Endothelial cell of umbilical vein (primary cell): ENCODE measurements at regions not wholly inside any gene's neighbourhood (a gene's known extent, or its start where the extent isn't known, plus 50 kb on each side); places are given as distances from the start of the nearest gene placed in this dataset.

Source experiments
- BruUV-seq: library from RNA; stranded (reverse); fragments of 400-500 nt; replicated peaks from 2 replicates; lab custom pipeline; 2021; lab: Mats Ljungman, UMichigan
- CTCF ChIA-PET: fragments of 300-600, 350-600 bp; sonication (Branson Sonifier 250); formaldehyde crosslinking; loops from one replicate; lab custom pipeline; 2021; ENCODE audit warnings: antibody characterized with exemption, inconsistent platforms; lab: Charles Lee
- POLR2A ChIA-PET: fragments of 300-600, 350-600 bp; sonication (Branson Sonifier 250); formaldehyde crosslinking; loops from one replicate; lab custom pipeline; 2021; ENCODE audit warnings: antibody characterized with exemption, inconsistent platforms; lab: Charles Lee
- DNase-seq: peaks from one replicate; pipeline ENCODE4 v3.0.0-alpha.2; 2011; ENCODE audit warnings: low read depth, low spot score
- FAIRE-seq: peaks from 2 replicates; lab custom pipeline; 2011; peaks lifted over from hg19 to GRCh38; lab: Jason Lieb, UNC
- H2AFZ ChIP-seq: 2 replicates; pipeline ENCODE4 v1.6.0; 2012; ENCODE audit warnings: low read depth, low read length, control low read depth, inconsistent platforms
- H3K27ac ChIP-seq: 2 replicates; pipeline ENCODE4 v1.5.1; 2011; ENCODE audit warnings: low read depth, mild to moderate bottlenecking, control low read depth, low read length, moderate library complexity; ENCODE audit not compliant: insufficient read depth
- H3K27me3 ChIP-seq, 2 experiments: 2 replicates each; pipeline versions ENCODE4 v1.6.0 to v1.6.1; 2011; ENCODE audit warnings: low read length in 2 of 2, mixed read lengths in 1 of 2; ENCODE audit not compliant: control insufficient read depth in 2 of 2, insufficient read depth in 2 of 2
- H3K36me3 ChIP-seq, 2 experiments: 2 replicates in 1 of 2; 3 replicates in 1 of 2; pipeline ENCODE4 v1.5.1; 2011; ENCODE audit warnings: low read length in 2 of 2, mild to moderate bottlenecking in 1 of 2, moderate library complexity in 1 of 2; ENCODE audit not compliant: control insufficient read depth in 2 of 2, insufficient read depth in 2 of 2; ENCODE audit errors: extremely low read depth in 1 of 2
- H3K4me1 ChIP-seq: 3 replicates; pipeline ENCODE4 v1.5.1; 2011; ENCODE audit warnings: mild to moderate bottlenecking, low read length; ENCODE audit not compliant: control insufficient read depth, insufficient read depth; ENCODE audit errors: extremely low read depth
- H3K4me2 ChIP-seq: 2 replicates; pipeline ENCODE4 v1.6.1; 2011; ENCODE audit warnings: low read length, control low read depth, mixed read lengths; ENCODE audit not compliant: insufficient read depth
- H3K4me3 ChIP-seq, 3 experiments: fragments of 200-600 bp in 1 of 3; sonication (generic), shearing (Covaris generic) in 1 of 3; replicated peaks in 1 of 3; 2 replicates each; pipeline ENCODE4 v1.5.1; 2011 to 2016; ENCODE audit warnings: control low read depth in 3 of 3, low read length in 3 of 3, mild to moderate bottlenecking in 2 of 3, inconsistent platforms in 1 of 3, low read depth in 1 of 3, moderate library complexity in 1 of 3; ENCODE audit not compliant: insufficient read depth in 1 of 3
- H3K79me2 ChIP-seq: 2 replicates; pipeline ENCODE4 v1.6.0; 2012; ENCODE audit warnings: low read length, inconsistent platforms; ENCODE audit not compliant: control insufficient read depth, insufficient read depth
- H3K9ac ChIP-seq: replicated peaks from 2 replicates; pipeline ENCODE3; 2011; ENCODE audit warnings: low read length, control low read depth; ENCODE audit not compliant: insufficient read depth; ENCODE audit errors: extremely low read depth
- H3K9me1 ChIP-seq: replicated peaks from 3 replicates; pipeline ENCODE4 v1.6.0; 2011; ENCODE audit warnings: mild to moderate bottlenecking, low read length; ENCODE audit not compliant: control insufficient read depth, insufficient read depth; ENCODE audit errors: extremely low read depth
- H3K9me3 ChIP-seq: replicated peaks from 2 replicates; pipeline ENCODE4 v1.5.1; 2012; ENCODE audit warnings: low read length, inconsistent platforms; ENCODE audit not compliant: control insufficient read depth, insufficient read depth
- H4K20me1 ChIP-seq: replicated peaks from 2 replicates; pipeline ENCODE3; 2011; ENCODE audit warnings: mild to moderate bottlenecking, low read length; ENCODE audit not compliant: control insufficient read depth, insufficient read depth; ENCODE audit errors: extremely low read depth
- CTCF ChIP-seq, 2 donors: IDR thresholded peaks; 1 replicate in 1 of 2; 2 replicates in 1 of 2; pipeline ENCODE4 v1.5.1; 2011; ENCODE audit warnings: low read length in 2 of 2, mild to moderate bottlenecking in 2 of 2, moderate library complexity in 2 of 2, control low read depth in 1 of 2, inconsistent platforms in 1 of 2, low read depth in 1 of 2; ENCODE audit not compliant: insufficient read depth in 1 of 2; ENCODE audit errors: extremely low read depth in 1 of 2
- EZH2 ChIP-seq: IDR thresholded peaks from 2 replicates; pipeline ENCODE4 v1.6.1; 2012; ENCODE audit warnings: borderline replicate concordance, low read depth, mild to moderate bottlenecking, moderate library complexity, low read length, inconsistent platforms; ENCODE audit not compliant: severe bottlenecking
- FOS ChIP-seq: IDR thresholded peaks from 2 replicates; pipeline ENCODE4 v1.6.1; 2011; ENCODE audit warnings: mild to moderate bottlenecking, low read length, moderate library complexity, borderline replicate concordance; ENCODE audit not compliant: insufficient read depth
- GATA2 ChIP-seq: IDR thresholded peaks from 2 replicates; pipeline ENCODE4 v1.7.0; 2011; ENCODE audit warnings: low read depth, mild to moderate bottlenecking, moderate library complexity, mixed read lengths, low read length; ENCODE audit not compliant: insufficient read length, insufficient read depth
- JUN ChIP-seq: IDR thresholded peaks from 2 replicates; pipeline ENCODE4 v1.6.1; 2011; ENCODE audit warnings: borderline replicate concordance, low read depth; ENCODE audit not compliant: insufficient read length, insufficient read depth
- MAX ChIP-seq: IDR thresholded peaks from 2 replicates; pipeline ENCODE4 v1.6.1; 2011; ENCODE audit not compliant: insufficient read depth, insufficient read length
- MYC ChIP-seq: IDR thresholded peaks from one replicate; pipeline ENCODE4 v1.6.1; 2011; ENCODE audit warnings: mild to moderate bottlenecking, low read depth, low read length
- POLR2A ChIP-seq: IDR thresholded peaks from 2 replicates; pipeline ENCODE4 v1.6.1; 2012; ENCODE audit warnings: low read depth, mild to moderate bottlenecking, control low read depth, low read length
- POLR2AphosphoS5 ChIP-seq: IDR thresholded peaks from 2 replicates; pipeline ENCODE4 v1.6.1; 2012; ENCODE audit warnings: low read depth, mild to moderate bottlenecking, control low read depth, low read length, moderate library complexity; ENCODE audit not compliant: insufficient read depth
- dilution Hi-C: fragments of 300-500 bp; cut with MboI; formaldehyde crosslinking; loops from one replicate; pipeline ENCODE4 v1.15.0; 2019; ENCODE audit warnings: low sequenced_read_pairs; ENCODE audit not compliant: extremely low pct_ligation_motif_present
- intact Hi-C: fragments of 100-400 bp; cut with micrococcal nuclease; formaldehyde crosslinking; loops from one replicate; pipeline ENCODE4 v1.10.0; 2022

DNA sequence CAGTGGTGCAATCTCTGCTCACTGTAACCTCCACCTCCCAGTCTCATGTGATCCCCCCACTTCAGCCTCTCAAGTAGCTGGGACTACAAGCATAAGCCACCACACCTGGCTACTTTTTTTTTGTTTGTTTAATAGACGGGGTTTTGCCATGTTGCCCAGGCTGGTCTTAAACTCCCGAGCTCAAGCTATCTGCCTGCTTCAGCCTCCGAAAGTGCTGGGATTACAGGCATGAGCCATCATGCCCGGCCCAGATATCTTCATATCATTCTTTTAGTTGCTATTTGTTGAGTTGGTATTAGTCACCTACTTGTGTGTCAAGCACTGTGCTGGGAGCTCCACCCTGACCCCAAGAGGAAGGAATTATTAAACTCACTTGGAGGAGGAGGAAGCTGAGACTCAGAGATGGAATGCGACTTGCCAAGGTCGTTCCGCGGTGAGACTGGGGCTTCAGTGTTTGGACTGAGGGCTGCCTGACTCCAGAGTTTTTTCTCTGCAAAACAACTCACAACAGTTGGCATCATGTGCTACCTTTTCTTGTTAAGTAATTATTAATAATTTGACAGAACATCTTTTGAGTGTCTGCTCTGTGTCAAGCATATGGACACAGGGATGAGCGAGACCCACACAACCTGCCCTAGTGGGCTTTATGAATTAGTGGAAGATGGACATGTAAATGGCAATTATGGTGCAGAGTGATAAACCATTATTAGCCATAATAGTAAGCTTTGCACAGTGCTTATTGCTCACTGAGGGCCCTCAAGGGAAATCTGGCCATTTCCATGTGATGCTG is 132.0 kb downstream of the FOXD2 start:
- FAIRE-seq = peak; percentile 96
- no peak overlapping the region for H3K9ac ChIP-seq
- H3K9me1 ChIP-seq = no peaks in the 10 kb centered on the region
- no peaks in the 10 kb centered on the region for H3K9me3 ChIP-seq
- no TSS peak for BruUV-seq
- peak; percentile 93 for DNase-seq
- intact Hi-C loops = loop anchor here (1.0 to 5.0 kb wide), 5 partner anchors 37 to 142 kb away; no protein-coding TSS in a partner anchor
- no peak overlapping the region for H3K4me3 ChIP-seq
- H3K27ac ChIP-seq = peak overlapping the region; percentile 23
- H4K20me1 ChIP-seq = no peaks in the 10 kb centered on the region
- peak overlapping the region; percentile 26 for H3K4me2 ChIP-seq
- H3K4me1 ChIP-seq = peaks cover 25% of the 10 kb centered on the region
- no peaks in the 10 kb centered on the region for H3K36me3 ChIP-seq
- H3K27me3 ChIP-seq = no peaks in the 10 kb centered on the region
- TF ChIP-seq POLR2AphosphoS5 (peak; percentile 60), EZH2 (no peak), MAX (no peak), FOS (peak; percentile 85), CTCF (IDR thresholded peaks at IDR 0.05; ENCODE audit: extremely low read depth in 1 of 2, insufficient read depth in 1 of 2, low read depth in 1 of 2, low read length in 2 of 2) (peak; percentile 28 to 35), GATA2 (peak; percentile 67), JUN (peak; percentile 57), POLR2A (no peak), MYC (no peak)
- dilution Hi-C loops = no loop called here
- no peak overlapping the region for H2AFZ ChIP-seq
- POLR2A ChIA-PET = no interaction called here
- CTCF ChIA-PET = interaction anchor here (0.9 to 2.5 kb wide), 13 partner anchors 9 to 156 kb away, joined by 3 to 10 read pairs (median 5); partner anchors contain the start of gene FOXD2
- no peaks in the 10 kb centered on the region for H3K79me2 ChIP-seq
